Fibroblast of mammary gland (primary cell): ENCODE measurements at regions not wholly inside any gene's neighbourhood (a gene's known extent, or its start where the extent isn't known, plus 50 kb on each side); places are given as distances from the start of the nearest gene placed in this dataset.
A peak's percentile ranks its signal among the peaks of the same experiment; 100 is the strongest.
"Not testable (repeated sequence)": the region's sequence is repeated elsewhere in the genome, so short reads cannot be mapped to it uniquely, and the experiment has no call there.

Source experiments
- DNase-seq: peaks from one replicate; pipeline ENCODE4 v3.0.0-alpha.2; 2010; ENCODE audit warnings: low read depth
- H3K4me3 ChIP-seq: 2 replicates; pipeline ENCODE4 v1.5.1; 2011; ENCODE audit warnings: low read depth, mild to moderate bottlenecking, low read length, moderate library complexity; ENCODE audit not compliant: control insufficient read depth
- CTCF ChIP-seq: conservative IDR thresholded peaks from 2 replicates; pipeline ENCODE4 v1.5.1; 2011; ENCODE audit warnings: low read depth, low read length, inconsistent platforms; ENCODE audit not compliant: control insufficient read depth, insufficient read depth

GRCh38 chr12:91883811-91884210 lies 261.8 kb downstream of the BTG1 start:
- DNase-seq: no peak
- TF ChIP-seq CTCF: no peak
- no peak overlapping the region for H3K4me3 ChIP-seq

- no peak for DNase-seq
- TF ChIP-seq CTCF: no peak
- H3K4me3 ChIP-seq: no peak overlapping the region
These were observed 262.7 kb downstream of the BTG1 start for GRCh38 chr12:91882910-91883309.

- no peak for DNase-seq
- no peak overlapping the region for H3K4me3 ChIP-seq
- TF ChIP-seq CTCF: no peak
These were observed 265.1 kb downstream of the BTG1 start for GRCh38 chr12:91880528-91880927.

- TF ChIP-seq CTCF: no peak
- DNase-seq: no peak
- H3K4me3 ChIP-seq: no peak overlapping the region
These were observed 268.0 kb downstream of the BTG1 start for GRCh38 chr12:91877456-91878235.

GRCh38 chr12:91877022-91877421 lies 268.6 kb downstream of the BTG1 start:
- DNase-seq: peak; percentile 54
- TF ChIP-seq CTCF: no peak
- no peak overlapping the region for H3K4me3 ChIP-seq

GRCh38 chr12:91875671-91876070 lies 270.0 kb downstream of the BTG1 start:
- DNase-seq, H3K4me3 ChIP-seq: not testable (repeated sequence)

- H3K4me3 ChIP-seq: no peak overlapping the region
- TF ChIP-seq CTCF: no peak
- DNase-seq: no peak
These were observed 271.4 kb downstream of the BTG1 start for GRCh38 chr12:91874086-91874865.
